ENCODE measurements at regions not wholly inside any gene's neighbourhood (a gene's known extent, or its start where the extent isn't known, plus 50 kb on each side); places are given as distances from the start of the nearest gene placed in this dataset.

GRCh38 chr4:145231906-145232700, 51.7 kb upstream of the OTUD4 start:
- no peak for FAIRE-seq

GRCh38 chr4:145230726-145231125, 50.3 kb upstream of the OTUD4 start:
- no peak for FAIRE-seq

All from colon (tissue), 2 donors.